SH-SY5Y (cell line): ENCODE measurements at regions not wholly inside any gene's neighbourhood (a gene's known extent, or its start where the extent isn't known, plus 50 kb on each side); places are given as distances from the start of the nearest gene placed in this dataset.

Experiments
- GATA2 ChIP-seq: IDR thresholded peaks from 2 replicates; pipeline ENCODE4 v1.6.1; 2011; ENCODE audit warnings: mild to moderate bottlenecking, low read depth, low read length
- GATA3 ChIP-seq: IDR thresholded peaks from 2 replicates; pipeline ENCODE4 v1.6.1; 2011; ENCODE audit warnings: low read depth, mild to moderate bottlenecking, low read length, moderate library complexity

- TF ChIP-seq GATA2 (no peak), GATA3 (no peak)
Measured at GRCh38 chr11:128215238-128215882, 372.0 kb downstream of the ETS1 start.
